Right lobe of liver (tissue), 4 donors: ENCODE measurements at regions not wholly inside any gene's neighbourhood (a gene's known extent, or its start where the extent isn't known, plus 50 kb on each side); places are given as distances from the start of the nearest gene placed in this dataset.

Source experiments
- CTCF ChIP-seq, 4 donors: fragments of 200-600 bp in 3 of 4; fragments of 450-650 bp in 1 of 4; IDR thresholded peaks; one replicate each; pipeline versions ENCODE4 v1.5.1 to v1.8.0; 2016 to 2022; ENCODE audit warnings: antibody characterized with exemption in 4 of 4, mild to moderate bottlenecking in 2 of 4
- POLR2A ChIP-seq: fragments of 450-650 bp; IDR thresholded peaks from one replicate; pipeline ENCODE4 v1.6.1; 2017; ENCODE audit warnings: antibody characterized with exemption, mild to moderate bottlenecking
- donor health status: DM: no; HTN: no; CAD: no.
- donor health status: DM: no; HTN: no; CAD: no.
- donor health status: DM: no; HTN: yes; CAD: no.

DNA sequence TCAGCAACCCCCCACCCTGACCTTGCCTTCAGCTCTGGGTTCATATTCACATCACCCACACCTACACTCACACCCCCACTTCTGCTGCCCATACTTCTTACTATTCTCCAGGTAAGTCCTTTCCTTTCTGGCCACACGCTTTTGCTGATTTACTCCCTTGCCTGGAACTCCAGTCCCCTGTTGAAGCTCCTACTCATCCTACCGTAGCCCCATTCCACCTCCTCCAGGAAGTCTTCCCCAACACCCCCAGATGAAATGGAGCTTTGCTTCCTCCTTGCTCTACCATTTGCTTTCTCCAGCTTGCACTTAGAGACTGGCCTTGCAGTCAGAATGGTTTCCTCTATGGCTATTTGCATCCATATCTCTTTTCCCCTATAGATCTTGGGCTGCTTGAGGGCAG lies 182.3 kb downstream of the MELK start:
- no peak for TF ChIP-seq POLR2A
- no peak for TF ChIP-seq CTCF (IDR thresholded peaks at IDR 0.05)
